ENCODE measurements at regions not wholly inside any gene's neighbourhood (a gene's known extent, or its start where the extent isn't known, plus 50 kb on each side); places are given as distances from the start of the nearest gene placed in this dataset.

- Histone ChIP-seq H3K4me1 (ENCODE audit: control insufficient read depth in 5 of 5, insufficient read depth in 5 of 5, low read length in 5 of 5) (peaks cover 0 to 15% (median 6%) of the 10 kb centered on the region in 5 donors), H3K9me3 (ENCODE audit: control insufficient read depth in 4 of 4, insufficient read depth in 3 of 4, low read length in 3 of 4) (no peaks in the 10 kb centered on the region), H3K9ac (ENCODE audit: insufficient read depth in 1 of 2, low read length in 2 of 2) (no peak overlapping the region), H3K36me3 (ENCODE audit: control insufficient read depth in 4 of 4, insufficient read depth in 4 of 4, low read length in 4 of 4) (no peaks in the 10 kb centered on the region), H3K4me3 (no peak overlapping the region), H3K27ac (ENCODE audit: low read depth in 1 of 2, low read length in 1 of 2) (no peak overlapping the region), H3K27me3 (ENCODE audit: control insufficient read depth in 3 of 3, insufficient read depth in 3 of 3, low read length in 2 of 3) (no peaks in the 10 kb centered on the region)
- DNase-seq (no peak), ATAC-seq (ENCODE audit: insufficient read depth, low FRiP score) (no peak)
- 71 to 88% methylated on average over 2 of the region's 2 CpGs for WGBS, 2 donors
- TF ChIP-seq CTCF (IDR thresholded peaks at IDR 0.05; ENCODE audit: control extremely low read depth, extremely low read depth) = no peak
These were observed 469.6 kb upstream of the FZD8 start for GRCh38 chr10:36111676-36112075.

- Histone ChIP-seq H3K36me3 (ENCODE audit: control insufficient read depth in 4 of 4, insufficient read depth in 4 of 4, low read length in 4 of 4) (no peaks in the 10 kb centered on the region), H3K27me3 (ENCODE audit: control insufficient read depth in 3 of 3, insufficient read depth in 3 of 3, low read length in 2 of 3) (no peaks in the 10 kb centered on the region), H3K4me3 (no peak overlapping the region), H3K9ac (ENCODE audit: insufficient read depth in 1 of 2, low read length in 2 of 2) (no peak overlapping the region), H3K27ac (ENCODE audit: low read depth in 1 of 2, low read length in 1 of 2) (no peak overlapping the region), H3K4me1 (ENCODE audit: control insufficient read depth in 5 of 5, insufficient read depth in 5 of 5, low read length in 5 of 5) (peaks cover 0 to 9% (median 2%) of the 10 kb centered on the region in 5 donors), H3K9me3 (ENCODE audit: control insufficient read depth in 4 of 4, insufficient read depth in 3 of 4, low read length in 3 of 4) (no peaks in the 10 kb centered on the region)
- ATAC-seq (ENCODE audit: insufficient read depth, low FRiP score) (no peak), DNase-seq (no peak)
- 55 to 83% methylated on average over 1 of the region's 1 CpG for WGBS, 2 donors
- no peak for TF ChIP-seq CTCF (IDR thresholded peaks at IDR 0.05; ENCODE audit: control extremely low read depth, extremely low read depth)
These were observed 468.0 kb upstream of the FZD8 start for GRCh38 chr10:36110097-36110496.

DNA sequence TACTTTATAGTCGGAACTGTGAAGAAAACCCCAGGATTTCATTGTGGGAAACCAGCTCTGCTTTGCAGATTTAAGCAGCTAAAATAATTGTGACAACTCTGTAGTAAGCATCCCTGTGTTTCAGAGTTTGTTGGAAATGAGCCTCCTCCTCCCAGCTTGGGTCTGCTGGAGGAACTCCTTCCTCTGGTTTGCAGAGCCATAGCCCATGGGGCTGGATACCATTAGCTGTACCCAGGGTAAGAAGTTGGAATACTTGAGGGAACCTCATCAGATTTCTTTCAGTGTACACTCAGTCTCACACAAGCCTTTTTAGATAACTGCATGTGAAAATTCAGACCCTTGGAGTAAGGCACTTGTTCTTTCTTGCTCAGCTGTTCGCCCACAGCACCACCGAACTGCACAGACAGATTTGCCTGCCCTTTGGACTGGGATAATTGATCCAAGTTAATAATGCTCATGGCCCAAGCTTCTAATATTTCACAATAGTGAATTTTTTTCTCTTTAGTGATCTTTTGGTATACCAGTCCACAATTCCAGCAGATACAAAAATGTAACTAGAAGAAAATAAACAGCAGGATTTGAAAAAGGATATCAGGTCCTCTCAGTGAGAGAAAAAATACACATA, 467.4 kb upstream of the FZD8 start:
- ATAC-seq (ENCODE audit: insufficient read depth, low FRiP score) (no peak), DNase-seq (no peak)
- 84 to 89% methylated on average over 3 of the region's 3 CpGs for WGBS, 2 donors
- Histone ChIP-seq H3K9me3 (ENCODE audit: control insufficient read depth in 4 of 4, insufficient read depth in 3 of 4, low read length in 3 of 4) (no peaks in the 10 kb centered on the region), H3K27me3 (ENCODE audit: control insufficient read depth in 3 of 3, insufficient read depth in 3 of 3, low read length in 2 of 3) (no peaks in the 10 kb centered on the region), H3K36me3 (ENCODE audit: control insufficient read depth in 4 of 4, insufficient read depth in 4 of 4, low read length in 4 of 4) (no peaks in the 10 kb centered on the region), H3K27ac (ENCODE audit: low read depth in 1 of 2, low read length in 1 of 2) (no peak overlapping the region), H3K4me3 (no peak overlapping the region), H3K4me1 (ENCODE audit: control insufficient read depth in 5 of 5, insufficient read depth in 5 of 5, low read length in 5 of 5) (peaks cover 0 to 5% (median under 1%) of the 10 kb centered on the region in 5 donors), H3K9ac (ENCODE audit: insufficient read depth in 1 of 2, low read length in 2 of 2) (no peak overlapping the region)
- no peak for TF ChIP-seq CTCF (IDR thresholded peaks at IDR 0.05; ENCODE audit: control extremely low read depth, extremely low read depth)

DNA sequence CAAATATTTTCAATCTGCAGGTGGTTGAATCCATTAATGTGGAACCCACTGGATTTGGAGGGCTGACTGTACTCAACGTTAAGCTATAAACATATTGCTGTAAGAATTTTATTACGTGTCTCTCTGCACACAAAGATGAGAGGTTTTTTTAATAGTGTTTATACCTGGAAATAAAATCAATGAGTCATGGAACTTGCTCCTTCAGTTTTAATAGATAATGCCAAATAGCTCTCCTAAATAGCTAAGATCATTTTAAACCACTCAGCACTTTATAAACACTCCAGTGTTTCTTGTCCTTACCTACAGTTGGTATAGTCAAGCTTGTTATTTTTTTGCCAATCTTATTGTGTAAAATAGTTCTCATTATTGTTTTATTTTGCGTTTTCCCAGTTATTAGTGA, 455.6 kb upstream of the FZD8 start:
- H3K36me3 ChIP-seq (ENCODE audit: control insufficient read depth in 4 of 4, insufficient read depth in 4 of 4, low read length in 4 of 4) = no peaks in the 10 kb centered on the region
- no peak overlapping the region for H3K27ac ChIP-seq (ENCODE audit: low read depth in 1 of 2, low read length in 1 of 2)
- H3K4me1 ChIP-seq (ENCODE audit: control insufficient read depth in 5 of 5, insufficient read depth in 5 of 5, low read length in 5 of 5) = no peaks in the 10 kb centered on the region
- H3K4me3 ChIP-seq = no peak overlapping the region
- DNase-seq (no peak), ATAC-seq (ENCODE audit: insufficient read depth, low FRiP score) (no peak)
- no peak for TF ChIP-seq CTCF (IDR thresholded peaks at IDR 0.05; ENCODE audit: control extremely low read depth, extremely low read depth)
- no peaks in the 10 kb centered on the region for H3K27me3 ChIP-seq (ENCODE audit: control insufficient read depth in 3 of 3, insufficient read depth in 3 of 3, low read length in 2 of 3)
- WGBS, 2 donors = 71 to 87% methylated on average over 3 of the region's 3 CpGs
- no peak overlapping the region for H3K9ac ChIP-seq (ENCODE audit: insufficient read depth in 1 of 2, low read length in 2 of 2)
- peaks cover 0 to 4% (median 0%) of the 10 kb centered on the region in 4 donors for H3K9me3 ChIP-seq (ENCODE audit: control insufficient read depth in 4 of 4, insufficient read depth in 3 of 4, low read length in 3 of 4)
